GM08714 (cell line): ENCODE measurements at regions not wholly inside any gene's neighbourhood (a gene's known extent, or its start where the extent isn't known, plus 50 kb on each side); places are given as distances from the start of the nearest gene placed in this dataset.

Experiments used
- H3K4me3 ChIP-seq: fragments of 200-500 bp; sonication (Bioruptor generic); 2 replicates; pipeline ENCODE4 v1.5.1; 2014; ENCODE audit warnings: mild to moderate bottlenecking, low read length, inconsistent platforms
- ZNF274 ChIP-seq: IDR thresholded peaks from 2 replicates; pipeline ENCODE4 v1.6.1; 2012; ENCODE audit warnings: mild to moderate bottlenecking, low read depth, low read length

- no peak for TF ChIP-seq ZNF274
- no peak overlapping the region for H3K4me3 ChIP-seq
These were observed 88.9 kb upstream of the TRPM3 start for GRCh38 chr9:71210326-71210725.

GRCh38 chr9:71209890-71210289 lies 88.5 kb upstream of the TRPM3 start:
- TF ChIP-seq ZNF274 = no peak
- no peak overlapping the region for H3K4me3 ChIP-seq

- TF ChIP-seq ZNF274 = no peak
These were observed 81.5 kb upstream of the TRPM3 start for GRCh38 chr9:71202931-71203330.

GRCh38 chr9:71191708-71192107 lies 70.3 kb upstream of the TRPM3 start:
- no peak overlapping the region for H3K4me3 ChIP-seq
- TF ChIP-seq ZNF274 = no peak

More at GRCh38 chr9:71202931-71203330, 81.5 kb upstream of the TRPM3 start:
- no peak overlapping the region for H3K4me3 ChIP-seq

GRCh38 chr9:71183251-71183650 lies 61.8 kb upstream of the TRPM3 start:
- no peak overlapping the region for H3K4me3 ChIP-seq
- no peak for TF ChIP-seq ZNF274

GRCh38 chr9:71179183-71179582 lies 57.8 kb upstream of the TRPM3 start:
- TF ChIP-seq ZNF274 = no peak
- no peak overlapping the region for H3K4me3 ChIP-seq

GRCh38 chr9:71177901-71178300 lies 56.5 kb upstream of the TRPM3 start:
- TF ChIP-seq ZNF274 = no peak

GRCh38 chr9:71171517-71171916 lies 50.1 kb upstream of the TRPM3 start:
- TF ChIP-seq ZNF274 = no peak
- H3K4me3 ChIP-seq = no peak overlapping the region

More at GRCh38 chr9:71177901-71178300, 56.5 kb upstream of the TRPM3 start:
- no peak overlapping the region for H3K4me3 ChIP-seq
